ENCODE measurements at regions not wholly inside any gene's neighbourhood (a gene's known extent, or its start where the extent isn't known, plus 50 kb on each side); places are given as distances from the start of the nearest gene placed in this dataset.

DNA sequence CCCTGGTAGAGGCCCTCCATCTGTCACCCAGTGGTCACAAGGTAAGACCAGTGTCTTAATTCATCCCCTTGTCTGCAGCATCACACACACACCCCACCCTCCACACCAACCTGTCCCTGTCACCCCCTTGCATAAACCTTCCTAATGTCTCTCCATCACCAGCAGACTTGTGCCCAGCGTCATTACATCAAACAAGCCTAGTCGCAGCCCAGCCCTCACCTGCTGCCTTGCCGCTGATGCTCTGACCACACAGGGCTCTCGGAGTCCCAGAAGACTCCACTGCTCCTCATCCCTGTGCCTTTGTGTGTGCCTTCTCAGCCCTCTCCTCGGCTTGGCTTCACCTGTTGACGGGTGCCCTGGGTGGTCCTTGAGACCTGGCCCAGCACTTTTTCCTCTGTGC, 171.2 kb downstream of the GLI2 start:
- no peak for TF ChIP-seq EZH2phosphoT487 (IDR thresholded peaks at IDR 0.05; ENCODE audit: borderline replicate concordance)
- no peak for TF ChIP-seq CTCF (conservative IDR thresholded peaks at IDR 0.05; ENCODE audit: low read length)
